ENCODE measurements at regions not wholly inside any gene's neighbourhood (a gene's known extent, or its start where the extent isn't known, plus 50 kb on each side); places are given as distances from the start of the nearest gene placed in this dataset.

DNA sequence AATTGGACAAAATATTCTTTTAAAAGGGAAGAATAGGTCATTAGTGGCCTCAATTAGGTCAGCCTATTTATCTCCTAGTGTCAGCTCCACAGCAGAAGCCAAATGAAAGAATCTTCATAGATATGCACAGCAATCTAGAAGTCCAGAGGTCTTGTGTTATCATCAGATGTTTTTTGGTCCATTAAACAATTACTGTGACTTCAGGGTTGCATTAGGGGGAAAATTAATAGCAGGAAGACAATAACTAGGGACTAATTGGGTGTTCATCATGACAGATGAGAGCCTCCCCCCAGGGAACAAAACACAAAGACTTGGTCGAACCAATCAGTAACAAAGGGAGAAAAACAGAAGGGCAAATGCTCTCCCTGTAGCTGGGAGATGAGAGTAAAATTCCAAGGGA lies 264.7 kb downstream of the PTH2R start:
- no peak overlapping the region for H3K4me3 Mint-ChIP-seq
- WGBS (ENCODE audit: insufficient coverage) = no CpG with 5 or more reads among the region's 1 CpG
- Histone ChIP-seq H3K27me3 (ENCODE audit: control insufficient read depth in 2 of 2, insufficient read depth in 2 of 2, low read length in 2 of 2) (no peaks in the 10 kb centered on the region), H3K36me3 (replicated peaks in 1 of 2; ENCODE audit: control insufficient read depth in 1 of 2, insufficient read depth in 2 of 2, low read length in 2 of 2) (no peaks in the 10 kb centered on the region), H3K9ac (ENCODE audit: insufficient read depth, low read length, poor library complexity, severe bottlenecking) (no peak overlapping the region), H4K20me1 (ENCODE audit: insufficient read depth, low read length) (no peaks in the 10 kb centered on the region), H3K79me2 (ENCODE audit: insufficient read depth, low read length) (no peaks in the 10 kb centered on the region), H3K27ac (ENCODE audit: low read depth in 1 of 2, low read length in 2 of 2) (no peak overlapping the region), H2AFZ (ENCODE audit: insufficient read depth, low read depth, low read length, poor library complexity, severe bottlenecking) (no peak overlapping the region), H3K4me2 (replicated peaks; ENCODE audit: extremely low read depth, low read length, poor library complexity, severe bottlenecking) (no peak overlapping the region), H3K4me3 (replicated peaks in 1 of 3; ENCODE audit: low read depth in 2 of 3, low read length in 3 of 3) (no peak overlapping the region), H3K4me1 (ENCODE audit: control insufficient read depth in 1 of 2, insufficient read depth in 2 of 2, low read length in 2 of 2) (no peaks in the 10 kb centered on the region), H3K9me3 (replicated peaks in 1 of 2; ENCODE audit: control insufficient read depth in 1 of 2, insufficient read depth in 1 of 2, low read length in 2 of 2) (no peaks in the 10 kb centered on the region)
- peaks cover 0 to 3% (median 0%) of the 10 kb centered on the region in 7 donors for H3K9me3 Mint-ChIP-seq
- TF ChIP-seq, protein P1, sequence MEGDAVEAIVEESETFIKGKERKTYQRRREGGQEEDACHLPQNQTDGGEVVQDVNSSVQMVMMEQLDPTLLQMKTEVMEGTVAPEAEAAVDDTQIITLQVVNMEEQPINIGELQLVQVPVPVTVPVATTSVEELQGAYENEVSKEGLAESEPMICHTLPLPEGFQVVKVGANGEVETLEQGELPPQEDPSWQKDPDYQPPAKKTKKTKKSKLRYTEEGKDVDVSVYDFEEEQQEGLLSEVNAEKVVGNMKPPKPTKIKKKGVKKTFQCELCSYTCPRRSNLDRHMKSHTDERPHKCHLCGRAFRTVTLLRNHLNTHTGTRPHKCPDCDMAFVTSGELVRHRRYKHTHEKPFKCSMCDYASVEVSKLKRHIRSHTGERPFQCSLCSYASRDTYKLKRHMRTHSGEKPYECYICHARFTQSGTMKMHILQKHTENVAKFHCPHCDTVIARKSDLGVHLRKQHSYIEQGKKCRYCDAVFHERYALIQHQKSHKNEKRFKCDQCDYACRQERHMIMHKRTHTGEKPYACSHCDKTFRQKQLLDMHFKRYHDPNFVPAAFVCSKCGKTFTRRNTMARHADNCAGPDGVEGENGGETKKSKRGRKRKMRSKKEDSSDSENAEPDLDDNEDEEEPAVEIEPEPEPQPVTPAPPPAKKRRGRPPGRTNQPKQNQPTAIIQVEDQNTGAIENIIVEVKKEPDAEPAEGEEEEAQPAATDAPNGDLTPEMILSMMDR (IDR thresholded peaks at IDR 0.05) = no peak
- intact Hi-C loops (cut with micrococcal nuclease) = no loop called here
- no peaks in the 10 kb centered on the region for H3K36me3 Mint-ChIP-seq
- no peak overlapping the region for H3K27ac Mint-ChIP-seq
- DNase-seq = no peak
- H3K4me1 Mint-ChIP-seq = no peaks in the 10 kb centered on the region
- peaks cover 0 to 3% (median 0%) of the 10 kb centered on the region in 3 donors for H3K27me3 Mint-ChIP-seq (ENCODE audit: low read depth in 3 of 3)

DNA sequence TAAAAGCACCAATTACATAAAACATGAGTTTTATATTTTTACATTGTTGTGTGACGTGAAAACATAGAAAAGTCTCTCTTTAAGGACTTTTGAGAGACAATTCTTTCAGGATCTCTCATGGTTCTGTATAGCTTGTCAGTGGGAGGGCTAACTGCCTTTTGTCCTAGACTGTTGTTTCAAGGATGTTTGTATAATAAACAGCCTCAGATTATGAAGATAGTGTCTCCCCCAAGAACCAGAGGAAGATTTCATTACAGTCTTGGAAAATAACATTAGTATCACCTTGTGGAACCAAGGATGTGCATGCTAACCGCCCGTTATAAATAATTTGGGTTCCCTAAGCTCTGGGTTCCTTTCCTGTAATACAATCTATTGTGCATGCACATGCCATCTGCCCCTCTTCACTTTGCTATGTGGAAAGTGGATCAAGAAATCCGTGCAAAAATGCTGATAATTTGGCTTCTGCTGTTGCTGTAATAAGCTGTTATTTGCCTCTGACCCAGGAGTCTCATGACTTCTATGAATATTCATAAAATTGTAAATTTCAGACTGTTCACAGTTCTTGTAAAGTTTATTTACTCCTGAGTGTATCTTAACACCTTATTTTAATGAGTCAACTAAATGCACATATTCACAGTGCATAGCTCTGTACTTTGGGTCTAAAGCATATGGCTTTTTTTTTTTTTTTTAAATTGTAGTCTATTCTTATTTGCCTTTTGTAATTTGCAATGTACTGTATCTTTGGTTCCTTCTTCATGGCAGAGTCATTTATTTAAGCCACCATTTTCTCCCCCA lies 265.5 kb downstream of the PTH2R start:
- H4K20me1 ChIP-seq (ENCODE audit: insufficient read depth, low read length) = no peaks in the 10 kb centered on the region
- peaks cover 0 to 3% (median 0%) of the 10 kb centered on the region in 7 donors for H3K9me3 Mint-ChIP-seq
- H3K4me1 ChIP-seq (ENCODE audit: control insufficient read depth in 1 of 2, insufficient read depth in 2 of 2, low read length in 2 of 2) = no peaks in the 10 kb centered on the region
- intact Hi-C loops (cut with micrococcal nuclease) = no loop called here
- no peak overlapping the region for H3K27ac Mint-ChIP-seq
- H2AFZ ChIP-seq (ENCODE audit: insufficient read depth, low read depth, low read length, poor library complexity, severe bottlenecking) = no peak overlapping the region
- no peak overlapping the region for H3K4me3 Mint-ChIP-seq
- H3K9ac ChIP-seq (ENCODE audit: insufficient read depth, low read length, poor library complexity, severe bottlenecking) = no peak overlapping the region
- no peaks in the 10 kb centered on the region for H3K36me3 ChIP-seq (replicated peaks in 1 of 2; ENCODE audit: control insufficient read depth in 1 of 2, insufficient read depth in 2 of 2, low read length in 2 of 2)
- no peaks in the 10 kb centered on the region for H3K36me3 Mint-ChIP-seq
- no peak overlapping the region for H3K27ac ChIP-seq (ENCODE audit: low read depth in 1 of 2, low read length in 2 of 2)
- TF ChIP-seq, protein P1 (IDR thresholded peaks at IDR 0.05) = no peak
- DNase-seq = no peak
- no peak overlapping the region for H3K4me2 ChIP-seq (replicated peaks; ENCODE audit: extremely low read depth, low read length, poor library complexity, severe bottlenecking)
- H3K9me3 ChIP-seq (replicated peaks in 1 of 2; ENCODE audit: control insufficient read depth in 1 of 2, insufficient read depth in 1 of 2, low read length in 2 of 2) = no peaks in the 10 kb centered on the region
- no peaks in the 10 kb centered on the region for H3K27me3 Mint-ChIP-seq (ENCODE audit: low read depth in 3 of 3)
- no peaks in the 10 kb centered on the region for H3K4me1 Mint-ChIP-seq
- no CpG with 5 or more reads among the region's 4 CpGs for WGBS (ENCODE audit: insufficient coverage)
- H3K27me3 ChIP-seq (ENCODE audit: control insufficient read depth in 2 of 2, insufficient read depth in 2 of 2, low read length in 2 of 2) = no peaks in the 10 kb centered on the region
- no peaks in the 10 kb centered on the region for H3K79me2 ChIP-seq (ENCODE audit: insufficient read depth, low read length)
- H3K4me3 ChIP-seq (replicated peaks in 1 of 3; ENCODE audit: low read depth in 2 of 3, low read length in 3 of 3) = no peak overlapping the region
